RKO (cell line): ENCODE measurements at regions not wholly inside any gene's neighbourhood (a gene's known extent, or its start where the extent isn't known, plus 50 kb on each side); places are given as distances from the start of the nearest gene placed in this dataset.

ENCODE experiments used
- DNase-seq: peaks from one replicate; pipeline ENCODE4 v3.0.0-alpha.2; 2016; ENCODE audit warnings: low spot score

- DNase-seq: no peak
Measured at GRCh38 chr22:27542602-27543001, 259.0 kb downstream of the MN1 start.

- no peak for DNase-seq
Measured at GRCh38 chr22:27543460-27543859, 258.1 kb downstream of the MN1 start.

- DNase-seq: no peak
Measured at GRCh38 chr22:27545085-27545484, 256.5 kb downstream of the MN1 start.

- DNase-seq: no peak
Measured at GRCh38 chr22:27546157-27546935, 255.2 kb downstream of the MN1 start.

GRCh38 chr22:27551402-27551801, 250.2 kb downstream of the MN1 start:
- no peak for DNase-seq

- no peak for DNase-seq
Measured at GRCh38 chr22:27552176-27552575, 249.4 kb downstream of the MN1 start.

- DNase-seq: no peak
Measured at GRCh38 chr22:27552863-27553262, 248.7 kb downstream of the MN1 start.

GRCh38 chr22:27554106-27554811, 247.3 kb downstream of the MN1 start:
- DNase-seq: no peak

- DNase-seq: no peak
Measured at GRCh38 chr22:27554841-27555456, 246.6 kb downstream of the MN1 start.

GRCh38 chr22:27556371-27556770, 245.2 kb downstream of the MN1 start:
- no peak for DNase-seq

GRCh38 chr22:27557286-27558008, 244.1 kb downstream of the MN1 start:
- no peak for DNase-seq

GRCh38 chr22:27558658-27559371, 242.7 kb downstream of the MN1 start:
- no peak for DNase-seq

GRCh38 chr22:27560781-27561180, 240.8 kb downstream of the MN1 start:
- no peak for DNase-seq

GRCh38 chr22:27561286-27561904, 240.2 kb downstream of the MN1 start:
- DNase-seq: no peak

GRCh38 chr22:27564806-27565205, 236.8 kb downstream of the MN1 start:
- no peak for DNase-seq

- DNase-seq: no peak
Measured at GRCh38 chr22:27566602-27567001, 235.0 kb downstream of the MN1 start.

- DNase-seq: no peak
Measured at GRCh38 chr22:27568265-27568664, 233.3 kb downstream of the MN1 start.

- no peak for DNase-seq
Measured at GRCh38 chr22:27571463-27572277, 229.9 kb downstream of the MN1 start.

GRCh38 chr22:27572278-27572666, 229.3 kb downstream of the MN1 start:
- DNase-seq: no peak

GRCh38 chr22:27573280-27574001, 228.1 kb downstream of the MN1 start:
- no peak for DNase-seq
